Activated CD4-positive, alpha-beta T cell treated with anti-CD3 and anti-CD28 coated beads for 4 hours (primary cell): ENCODE measurements at regions not wholly inside any gene's neighbourhood (a gene's known extent, or its start where the extent isn't known, plus 50 kb on each side); places are given as distances from the start of the nearest gene placed in this dataset.
"Not testable (repeated sequence)": the region's sequence is repeated elsewhere in the genome, so short reads cannot be mapped to it uniquely, and the experiment has no call there.

Experiments used
- DNase-seq, 2 donors: peaks; one replicate each; pipeline ENCODE4 v3.0.0-alpha.2; 2020

DNA sequence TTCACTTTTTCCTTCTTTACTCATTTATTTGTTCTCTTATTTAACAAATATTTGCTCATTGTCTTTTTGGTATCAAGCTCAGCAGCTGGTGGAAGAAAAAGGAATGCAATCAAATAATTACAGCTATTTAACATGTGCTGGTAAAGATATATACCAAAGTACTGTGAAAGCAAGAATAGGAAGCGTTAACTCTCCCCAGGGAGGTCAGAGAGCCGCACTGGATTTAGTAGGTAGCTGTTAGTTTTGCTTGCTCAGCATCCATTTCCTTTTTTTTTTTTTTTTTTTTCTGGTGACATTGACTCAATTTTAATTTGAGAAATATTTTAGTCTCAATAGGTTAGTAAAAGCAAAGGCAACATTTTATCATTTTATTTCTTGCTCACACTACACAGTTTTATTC lies 308.5 kb upstream of the MDFIC2 start:
- DNase-seq = no peak

DNA sequence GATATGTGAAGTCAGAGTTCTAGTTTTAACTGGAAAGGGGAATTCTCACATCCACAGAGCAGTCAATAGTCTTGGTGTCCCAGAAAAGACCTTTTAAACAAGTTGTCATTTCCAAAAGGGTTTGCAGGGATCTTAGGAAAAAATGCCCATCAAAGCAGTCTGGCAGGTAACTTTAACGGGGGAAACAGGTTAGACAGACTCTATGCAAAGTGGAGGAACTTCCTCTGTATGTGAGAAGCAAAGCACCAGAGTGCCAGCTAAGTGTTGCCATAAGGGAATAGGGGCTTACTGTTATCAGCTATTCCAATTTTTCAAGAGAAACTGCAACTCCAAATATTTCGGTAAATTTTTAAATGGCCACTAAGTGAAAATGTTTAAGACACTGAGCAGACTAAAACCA lies 307.9 kb upstream of the MDFIC2 start:
- no peak for DNase-seq

DNA sequence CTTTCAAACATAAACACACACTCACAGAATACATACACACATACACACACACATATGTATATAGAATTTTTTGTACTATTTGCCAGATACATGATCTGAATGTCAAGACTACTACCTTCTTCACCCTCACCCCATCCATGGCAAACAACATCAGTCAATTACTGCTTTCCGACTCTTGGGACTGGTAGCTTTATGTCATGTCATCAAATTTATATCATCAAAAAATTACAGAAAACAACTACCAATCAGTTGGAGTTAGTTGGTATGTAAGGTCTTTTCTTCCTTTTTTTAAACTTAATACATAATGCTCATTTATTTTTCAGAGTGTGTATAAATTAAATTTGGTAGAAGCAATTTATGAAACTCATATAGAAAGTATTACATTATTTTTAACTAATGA lies 305.7 kb upstream of the MDFIC2 start:
- no peak for DNase-seq

- DNase-seq = not testable (repeated sequence)
Observed at GRCh38 chr3:70617349-70617748, 304.9 kb upstream of the MDFIC2 start.

DNA sequence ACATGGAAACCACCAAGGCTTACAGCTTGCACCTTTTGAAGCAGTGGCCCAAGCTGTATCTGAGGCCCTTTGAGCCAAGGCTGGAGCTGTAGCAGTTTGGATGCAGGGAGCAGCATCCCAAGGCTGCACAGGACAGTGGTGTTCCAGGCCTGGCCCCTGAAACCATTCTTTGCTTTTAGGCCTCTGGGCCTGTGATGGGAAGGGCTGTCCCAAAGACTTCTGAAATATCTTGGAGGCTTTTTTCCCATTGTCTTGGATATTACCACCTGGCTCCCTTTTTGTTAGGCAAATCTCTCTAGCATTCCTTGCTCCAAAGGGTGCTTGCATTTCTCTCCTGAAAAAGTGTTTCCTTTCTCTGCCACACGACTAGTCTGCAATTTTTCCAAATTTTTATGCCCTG lies 302.8 kb upstream of the MDFIC2 start:
- no peak for DNase-seq

GRCh38 chr3:70614111-70614510 lies 301.7 kb upstream of the MDFIC2 start:
- no peak for DNase-seq

- DNase-seq = no peak
Observed at GRCh38 chr3:70612920-70613319, 300.5 kb upstream of the MDFIC2 start.

- DNase-seq = not testable (repeated sequence)
Observed at GRCh38 chr3:70611667-70612277, 299.3 kb upstream of the MDFIC2 start.

DNA sequence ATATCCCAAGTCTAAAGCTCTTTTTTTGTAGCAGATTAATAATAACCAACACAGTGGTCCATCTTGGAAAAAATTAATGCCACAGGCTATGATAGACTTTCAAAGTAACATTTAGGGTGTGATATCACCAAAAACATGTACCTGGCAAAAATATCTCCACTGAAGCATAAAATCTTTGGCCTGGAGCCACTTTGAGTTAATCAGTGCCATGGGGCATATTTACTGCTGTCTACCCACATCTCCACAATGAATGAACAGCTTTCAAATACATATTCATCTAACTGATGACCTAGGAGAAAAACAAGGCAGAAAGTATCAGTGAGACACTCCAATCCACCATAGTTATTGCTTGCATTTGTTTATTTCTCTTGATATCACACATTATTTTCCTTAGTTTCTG lies 296.0 kb upstream of the MDFIC2 start:
- DNase-seq = no peak

- no peak for DNase-seq
Observed at GRCh38 chr3:70607469-70607868, 295.0 kb upstream of the MDFIC2 start.

GRCh38 chr3:70606018-70606417 lies 293.6 kb upstream of the MDFIC2 start:
- no peak for DNase-seq

DNA sequence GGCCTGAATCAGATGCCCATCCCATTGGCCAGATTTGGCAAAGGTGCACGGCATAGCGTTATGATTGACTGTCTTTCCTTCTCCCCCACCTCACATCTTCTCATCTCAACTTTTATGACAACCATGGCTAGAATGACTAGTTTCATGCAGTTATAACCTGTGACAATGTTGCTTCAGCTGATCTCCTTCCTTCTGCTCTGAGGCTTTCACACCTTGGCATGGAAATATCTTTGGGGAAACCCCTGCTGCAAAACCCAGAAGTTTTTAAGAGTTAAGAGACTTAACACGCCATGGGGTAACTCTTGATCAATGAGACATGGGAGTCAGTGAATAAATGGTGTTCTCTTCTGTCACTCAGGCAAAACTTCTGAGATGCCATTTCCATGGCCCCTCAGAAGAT lies 290.7 kb upstream of the MDFIC2 start:
- DNase-seq = no peak

- DNase-seq = no peak
Observed at GRCh38 chr3:70597312-70597711, 284.9 kb upstream of the MDFIC2 start.

DNA sequence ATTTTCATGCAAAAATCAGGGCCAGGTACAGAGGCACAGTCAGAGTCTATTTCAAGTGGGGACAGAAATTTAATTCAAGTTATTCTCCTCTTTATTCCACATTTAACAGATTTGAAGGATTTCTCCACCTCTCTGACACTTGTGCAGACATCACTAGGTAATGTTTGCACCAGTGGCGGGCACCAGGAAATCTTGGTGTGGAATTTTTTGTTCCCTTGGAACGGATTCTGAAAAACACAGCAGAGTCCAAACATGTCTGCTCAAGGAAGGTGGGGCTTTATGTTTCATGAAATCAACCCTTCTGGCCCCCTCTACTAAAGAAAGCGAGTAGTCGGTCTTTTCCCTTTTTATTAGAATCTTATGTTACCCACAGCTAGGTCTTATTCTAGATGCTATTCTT lies 271.2 kb upstream of the MDFIC2 start:
- DNase-seq = no peak

- no peak for DNase-seq
Observed at GRCh38 chr3:70582803-70583202, 270.4 kb upstream of the MDFIC2 start.

DNA sequence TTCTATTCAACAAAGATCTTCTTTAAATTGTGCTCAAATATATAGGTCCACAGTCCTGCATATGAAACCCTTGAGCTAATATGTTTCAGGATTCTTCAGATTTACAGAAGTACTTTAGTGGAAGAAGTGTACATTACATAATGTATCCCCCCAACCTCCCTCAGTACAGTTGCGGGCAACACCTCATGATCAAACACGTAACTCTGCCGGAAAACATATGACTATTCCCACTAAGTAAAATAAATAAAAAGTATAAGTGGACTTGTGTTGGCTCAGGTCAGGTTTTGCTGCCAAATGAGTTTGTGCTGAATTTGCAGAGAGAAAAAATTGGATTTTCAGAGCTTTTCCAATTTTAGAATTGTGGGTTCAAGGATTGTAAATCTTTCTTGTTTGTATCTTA lies 267.6 kb upstream of the MDFIC2 start:
- DNase-seq = no peak

DNA sequence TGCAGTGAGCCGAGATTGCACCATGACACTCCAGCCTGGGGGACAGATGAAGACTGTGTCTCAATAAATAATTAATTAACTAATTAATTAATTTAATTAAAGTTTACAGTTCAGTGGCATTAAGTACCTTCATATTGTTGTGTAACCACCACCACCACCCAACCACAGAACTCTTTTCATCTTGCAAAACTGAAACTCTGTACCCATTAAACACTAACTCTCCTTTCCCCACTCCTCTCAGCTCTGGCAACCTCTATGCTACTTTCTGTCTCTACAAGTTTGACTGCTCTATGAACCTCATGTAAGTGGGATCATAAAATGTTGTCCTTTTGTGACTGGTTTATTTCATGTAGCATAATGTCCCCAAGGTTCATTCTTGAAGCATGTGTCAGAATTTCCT lies 259.3 kb upstream of the MDFIC2 start:
- DNase-seq = no peak

- DNase-seq = no peak
Observed at GRCh38 chr3:70570584-70570983, 258.1 kb upstream of the MDFIC2 start.

GRCh38 chr3:70568626-70569025 lies 256.2 kb upstream of the MDFIC2 start:
- no peak for DNase-seq

DNA sequence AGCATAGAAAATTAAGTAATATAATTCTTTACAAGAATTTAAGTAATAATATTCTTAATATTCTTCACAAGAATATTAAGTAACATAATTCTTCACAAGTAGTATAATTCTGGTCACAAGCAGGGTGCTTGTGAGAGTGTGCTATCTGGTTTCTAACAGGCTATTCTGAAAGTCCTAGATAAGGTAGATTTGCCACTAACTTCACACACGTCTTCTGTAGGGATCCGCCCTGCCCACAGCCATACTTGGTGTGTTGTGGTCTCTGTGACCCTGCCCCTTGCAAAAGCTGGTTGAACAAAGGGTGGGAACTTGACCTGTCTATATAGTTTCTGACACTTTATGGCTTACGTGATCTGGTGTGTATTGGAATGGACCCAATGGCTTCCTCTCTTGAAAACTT lies 253.4 kb upstream of the MDFIC2 start:
- no peak for DNase-seq

GRCh38 chr3:70564552-70564951 lies 252.1 kb upstream of the MDFIC2 start:
- DNase-seq = no peak

GRCh38 chr3:70561796-70562195 lies 249.4 kb upstream of the MDFIC2 start:
- no peak for DNase-seq

GRCh38 chr3:70558956-70559355 lies 246.5 kb upstream of the MDFIC2 start:
- no peak for DNase-seq

DNA sequence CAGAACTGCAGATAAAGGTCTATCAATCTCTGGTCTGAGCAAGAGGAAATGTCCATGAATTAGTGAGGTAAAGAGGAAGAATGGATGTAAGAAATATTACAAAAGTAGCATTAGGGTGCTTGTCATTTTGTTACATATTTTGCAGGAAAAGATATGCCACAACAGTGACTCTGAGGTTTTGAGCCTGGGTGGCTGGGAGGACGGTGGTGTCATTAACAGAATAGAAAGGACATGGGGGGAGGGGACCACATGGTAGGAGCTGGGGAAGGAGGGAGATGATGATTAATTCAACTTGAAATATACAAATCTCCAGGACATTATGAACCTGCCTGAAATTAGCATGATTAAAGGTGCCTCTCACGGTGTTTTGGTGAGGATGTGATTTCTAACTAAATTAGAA lies 245.5 kb upstream of the MDFIC2 start:
- no peak for DNase-seq

GRCh38 chr3:70556056-70556455 lies 243.6 kb upstream of the MDFIC2 start:
- no peak for DNase-seq

GRCh38 chr3:70554170-70554569 lies 241.7 kb upstream of the MDFIC2 start:
- no peak for DNase-seq
